ENCODE measurements at regions not wholly inside any gene's neighbourhood (a gene's known extent, or its start where the extent isn't known, plus 50 kb on each side); places are given as distances from the start of the nearest gene placed in this dataset.

- no peak for TF ChIP-seq CTCF (IDR thresholded peaks at IDR 0.05)
- no peak for TF ChIP-seq POLR2A (IDR thresholded peaks at IDR 0.05)
- TF ChIP-seq POLR2AphosphoS5 (IDR thresholded peaks at IDR 0.05): no peak
- no peak for TF ChIP-seq EP300 (IDR thresholded peaks at IDR 0.05)
Observed at GRCh38 chr18:56423626-56424025, 214.8 kb downstream of the TXNL1 start.

All from sigmoid colon (tissue), 4 donors.